ENCODE measurements at regions not wholly inside any gene's neighbourhood (a gene's known extent, or its start where the extent isn't known, plus 50 kb on each side); places are given as distances from the start of the nearest gene placed in this dataset.

- no peak for TF ChIP-seq CTCF (IDR thresholded peaks at IDR 0.05; ENCODE audit: unreplicated experiment)
- no peaks in the 10 kb centered on the region for H3K4me1 Mint-ChIP-seq (ENCODE audit: unreplicated experiment)
- H3K27me3 Mint-ChIP-seq (ENCODE audit: unreplicated experiment): no peaks in the 10 kb centered on the region
- DNase-seq (ENCODE audit: low spot score): no peak
- H3K27ac Mint-ChIP-seq (ENCODE audit: unreplicated experiment): no peak overlapping the region
- no peaks in the 10 kb centered on the region for H3K36me3 Mint-ChIP-seq (ENCODE audit: low read depth, unreplicated experiment)
- no peaks in the 10 kb centered on the region for H3K9me3 Mint-ChIP-seq (ENCODE audit: unreplicated experiment)
- no peak overlapping the region for H3K4me3 Mint-ChIP-seq (ENCODE audit: unreplicated experiment)
Observed at GRCh38 chr2:35708411-35708923, 647.1 kb upstream of the CRIM1 start.

- H3K4me1 Mint-ChIP-seq (ENCODE audit: unreplicated experiment): peaks cover 8% of the 10 kb centered on the region
- H3K27me3 Mint-ChIP-seq (ENCODE audit: unreplicated experiment): no peaks in the 10 kb centered on the region
- no peak overlapping the region for H3K27ac Mint-ChIP-seq (ENCODE audit: unreplicated experiment)
- no peak overlapping the region for H3K4me3 Mint-ChIP-seq (ENCODE audit: unreplicated experiment)
- no peak for TF ChIP-seq CTCF (IDR thresholded peaks at IDR 0.05; ENCODE audit: unreplicated experiment)
- H3K36me3 Mint-ChIP-seq (ENCODE audit: low read depth, unreplicated experiment): no peaks in the 10 kb centered on the region
- DNase-seq (ENCODE audit: low spot score): no peak
- no peaks in the 10 kb centered on the region for H3K9me3 Mint-ChIP-seq (ENCODE audit: unreplicated experiment)
Observed at GRCh38 chr2:35688309-35688708, 667.3 kb upstream of the CRIM1 start.

GRCh38 chr2:35651688-35652323 is 703.8 kb upstream of the CRIM1 start:
- no peaks in the 10 kb centered on the region for H3K27me3 Mint-ChIP-seq (ENCODE audit: unreplicated experiment)
- H3K36me3 Mint-ChIP-seq (ENCODE audit: low read depth, unreplicated experiment): no peaks in the 10 kb centered on the region
- H3K4me1 Mint-ChIP-seq (ENCODE audit: unreplicated experiment): no peaks in the 10 kb centered on the region
- H3K4me3 Mint-ChIP-seq (ENCODE audit: unreplicated experiment): no peak overlapping the region
- H3K27ac Mint-ChIP-seq (ENCODE audit: unreplicated experiment): no peak overlapping the region
- DNase-seq (ENCODE audit: low spot score): no peak
- TF ChIP-seq CTCF (IDR thresholded peaks at IDR 0.05; ENCODE audit: unreplicated experiment): no peak
- no peaks in the 10 kb centered on the region for H3K9me3 Mint-ChIP-seq (ENCODE audit: unreplicated experiment)

GRCh38 chr2:35614640-35615039 is 740.9 kb upstream of the CRIM1 start:
- H3K4me3 Mint-ChIP-seq (ENCODE audit: unreplicated experiment): no peak overlapping the region
- no peak for DNase-seq (ENCODE audit: low spot score)
- H3K27ac Mint-ChIP-seq (ENCODE audit: unreplicated experiment): no peak overlapping the region
- H3K9me3 Mint-ChIP-seq (ENCODE audit: unreplicated experiment): no peaks in the 10 kb centered on the region
- H3K4me1 Mint-ChIP-seq (ENCODE audit: unreplicated experiment): no peaks in the 10 kb centered on the region
- TF ChIP-seq CTCF (IDR thresholded peaks at IDR 0.05; ENCODE audit: unreplicated experiment): no peak
- no peaks in the 10 kb centered on the region for H3K36me3 Mint-ChIP-seq (ENCODE audit: low read depth, unreplicated experiment)
- no peaks in the 10 kb centered on the region for H3K27me3 Mint-ChIP-seq (ENCODE audit: unreplicated experiment)

GRCh38 chr2:35606394-35606793 is 749.2 kb upstream of the CRIM1 start:
- Mint-ChIP-seq H3K27me3 (ENCODE audit: unreplicated experiment) (no peaks in the 10 kb centered on the region), H3K9me3 (ENCODE audit: unreplicated experiment) (peaks cover 4% of the 10 kb centered on the region), H3K4me3 (ENCODE audit: unreplicated experiment) (no peak overlapping the region), H3K27ac (ENCODE audit: unreplicated experiment) (no peak overlapping the region), H3K4me1 (ENCODE audit: unreplicated experiment) (no peaks in the 10 kb centered on the region), H3K36me3 (ENCODE audit: low read depth, unreplicated experiment) (no peaks in the 10 kb centered on the region)
- DNase-seq (ENCODE audit: low spot score): no peak
- TF ChIP-seq CTCF (IDR thresholded peaks at IDR 0.05; ENCODE audit: unreplicated experiment): no peak
